ENCODE measurements at regions not wholly inside any gene's neighbourhood (a gene's known extent, or its start where the extent isn't known, plus 50 kb on each side); places are given as distances from the start of the nearest gene placed in this dataset.

GRCh38 chr12:63403256-63403655 is 252.3 kb upstream of the AVPR1A start:
- no peak for TF ChIP-seq EZH2 (IDR thresholded peaks at IDR 0.05; ENCODE audit: borderline replicate concordance, insufficient read depth, low read length, poor library complexity, severe bottlenecking)
- TF ChIP-seq EP300 (conservative IDR thresholded peaks at IDR 0.05; ENCODE audit: poor library complexity, severe bottlenecking), result no peak
- no peak for TF ChIP-seq CTCF (IDR thresholded peaks at IDR 0.05; ENCODE audit: poor library complexity, severe bottlenecking)
- TF ChIP-seq RAD21 (conservative IDR thresholded peaks at IDR 0.05), result no peak
- TF ChIP-seq SMC3 (conservative IDR thresholded peaks at IDR 0.05; ENCODE audit: poor library complexity), result no peak
- no peak for TF ChIP-seq MXI1 (conservative IDR thresholded peaks at IDR 0.05; ENCODE audit: poor library complexity, severe bottlenecking)

All from neural cell (in vitro differentiated cells).